Endothelial cell of umbilical vein (primary cell): ENCODE measurements at regions not wholly inside any gene's neighbourhood (a gene's known extent, or its start where the extent isn't known, plus 50 kb on each side); places are given as distances from the start of the nearest gene placed in this dataset.

Experiments
- BruUV-seq: library from RNA; stranded (reverse); fragments of 400-500 nt; replicated peaks from 2 replicates; lab custom pipeline; 2021; lab: Mats Ljungman, UMichigan
- CTCF ChIA-PET: fragments of 300-600, 350-600 bp; sonication (Branson Sonifier 250); formaldehyde crosslinking; loops from one replicate; lab custom pipeline; 2021; ENCODE audit warnings: antibody characterized with exemption, inconsistent platforms; lab: Charles Lee
- POLR2A ChIA-PET: fragments of 300-600, 350-600 bp; sonication (Branson Sonifier 250); formaldehyde crosslinking; loops from one replicate; lab custom pipeline; 2021; ENCODE audit warnings: antibody characterized with exemption, inconsistent platforms; lab: Charles Lee
- DNase-seq: peaks from one replicate; pipeline ENCODE4 v3.0.0-alpha.2; 2011; ENCODE audit warnings: low read depth, low spot score
- FAIRE-seq: peaks from 2 replicates; lab custom pipeline; 2011; peaks lifted over from hg19 to GRCh38; lab: Jason Lieb, UNC
- H2AFZ ChIP-seq: 2 replicates; pipeline ENCODE4 v1.6.0; 2012; ENCODE audit warnings: low read depth, low read length, control low read depth, inconsistent platforms
- H3K27ac ChIP-seq: 2 replicates; pipeline ENCODE4 v1.5.1; 2011; ENCODE audit warnings: low read depth, mild to moderate bottlenecking, control low read depth, low read length, moderate library complexity; ENCODE audit not compliant: insufficient read depth
- H3K27me3 ChIP-seq, 2 experiments: 2 replicates each; pipeline versions ENCODE4 v1.6.0 to v1.6.1; 2011; ENCODE audit warnings: low read length in 2 of 2, mixed read lengths in 1 of 2; ENCODE audit not compliant: control insufficient read depth in 2 of 2, insufficient read depth in 2 of 2
- H3K36me3 ChIP-seq, 2 experiments: 2 replicates in 1 of 2; 3 replicates in 1 of 2; pipeline ENCODE4 v1.5.1; 2011; ENCODE audit warnings: low read length in 2 of 2, mild to moderate bottlenecking in 1 of 2, moderate library complexity in 1 of 2; ENCODE audit not compliant: control insufficient read depth in 2 of 2, insufficient read depth in 2 of 2; ENCODE audit errors: extremely low read depth in 1 of 2
- H3K4me1 ChIP-seq: 3 replicates; pipeline ENCODE4 v1.5.1; 2011; ENCODE audit warnings: mild to moderate bottlenecking, low read length; ENCODE audit not compliant: control insufficient read depth, insufficient read depth; ENCODE audit errors: extremely low read depth
- H3K4me2 ChIP-seq: 2 replicates; pipeline ENCODE4 v1.6.1; 2011; ENCODE audit warnings: low read length, control low read depth, mixed read lengths; ENCODE audit not compliant: insufficient read depth
- H3K4me3 ChIP-seq, 3 experiments: fragments of 200-600 bp in 1 of 3; sonication (generic), shearing (Covaris generic) in 1 of 3; replicated peaks in 1 of 3; 2 replicates each; pipeline ENCODE4 v1.5.1; 2011 to 2016; ENCODE audit warnings: control low read depth in 3 of 3, low read length in 3 of 3, mild to moderate bottlenecking in 2 of 3, inconsistent platforms in 1 of 3, low read depth in 1 of 3, moderate library complexity in 1 of 3; ENCODE audit not compliant: insufficient read depth in 1 of 3
- H3K79me2 ChIP-seq: 2 replicates; pipeline ENCODE4 v1.6.0; 2012; ENCODE audit warnings: low read length, inconsistent platforms; ENCODE audit not compliant: control insufficient read depth, insufficient read depth
- H3K9ac ChIP-seq: replicated peaks from 2 replicates; pipeline ENCODE3; 2011; ENCODE audit warnings: low read length, control low read depth; ENCODE audit not compliant: insufficient read depth; ENCODE audit errors: extremely low read depth
- H3K9me1 ChIP-seq: replicated peaks from 3 replicates; pipeline ENCODE4 v1.6.0; 2011; ENCODE audit warnings: mild to moderate bottlenecking, low read length; ENCODE audit not compliant: control insufficient read depth, insufficient read depth; ENCODE audit errors: extremely low read depth
- H3K9me3 ChIP-seq: replicated peaks from 2 replicates; pipeline ENCODE4 v1.5.1; 2012; ENCODE audit warnings: low read length, inconsistent platforms; ENCODE audit not compliant: control insufficient read depth, insufficient read depth
- H4K20me1 ChIP-seq: replicated peaks from 2 replicates; pipeline ENCODE3; 2011; ENCODE audit warnings: mild to moderate bottlenecking, low read length; ENCODE audit not compliant: control insufficient read depth, insufficient read depth; ENCODE audit errors: extremely low read depth
- CTCF ChIP-seq, 2 donors: IDR thresholded peaks; 1 replicate in 1 of 2; 2 replicates in 1 of 2; pipeline ENCODE4 v1.5.1; 2011; ENCODE audit warnings: low read length in 2 of 2, mild to moderate bottlenecking in 2 of 2, moderate library complexity in 2 of 2, control low read depth in 1 of 2, inconsistent platforms in 1 of 2, low read depth in 1 of 2; ENCODE audit not compliant: insufficient read depth in 1 of 2; ENCODE audit errors: extremely low read depth in 1 of 2
- EZH2 ChIP-seq: IDR thresholded peaks from 2 replicates; pipeline ENCODE4 v1.6.1; 2012; ENCODE audit warnings: borderline replicate concordance, low read depth, mild to moderate bottlenecking, moderate library complexity, low read length, inconsistent platforms; ENCODE audit not compliant: severe bottlenecking
- FOS ChIP-seq: IDR thresholded peaks from 2 replicates; pipeline ENCODE4 v1.6.1; 2011; ENCODE audit warnings: mild to moderate bottlenecking, low read length, moderate library complexity, borderline replicate concordance; ENCODE audit not compliant: insufficient read depth
- GATA2 ChIP-seq: IDR thresholded peaks from 2 replicates; pipeline ENCODE4 v1.7.0; 2011; ENCODE audit warnings: low read depth, mild to moderate bottlenecking, moderate library complexity, mixed read lengths, low read length; ENCODE audit not compliant: insufficient read length, insufficient read depth
- JUN ChIP-seq: IDR thresholded peaks from 2 replicates; pipeline ENCODE4 v1.6.1; 2011; ENCODE audit warnings: borderline replicate concordance, low read depth; ENCODE audit not compliant: insufficient read length, insufficient read depth
- MAX ChIP-seq: IDR thresholded peaks from 2 replicates; pipeline ENCODE4 v1.6.1; 2011; ENCODE audit not compliant: insufficient read depth, insufficient read length
- MYC ChIP-seq: IDR thresholded peaks from one replicate; pipeline ENCODE4 v1.6.1; 2011; ENCODE audit warnings: mild to moderate bottlenecking, low read depth, low read length
- POLR2A ChIP-seq: IDR thresholded peaks from 2 replicates; pipeline ENCODE4 v1.6.1; 2012; ENCODE audit warnings: low read depth, mild to moderate bottlenecking, control low read depth, low read length
- POLR2AphosphoS5 ChIP-seq: IDR thresholded peaks from 2 replicates; pipeline ENCODE4 v1.6.1; 2012; ENCODE audit warnings: low read depth, mild to moderate bottlenecking, control low read depth, low read length, moderate library complexity; ENCODE audit not compliant: insufficient read depth
- dilution Hi-C: fragments of 300-500 bp; cut with MboI; formaldehyde crosslinking; loops from one replicate; pipeline ENCODE4 v1.15.0; 2019; ENCODE audit warnings: low sequenced_read_pairs; ENCODE audit not compliant: extremely low pct_ligation_motif_present
- intact Hi-C: fragments of 100-400 bp; cut with micrococcal nuclease; formaldehyde crosslinking; loops from one replicate; pipeline ENCODE4 v1.10.0; 2022

DNA sequence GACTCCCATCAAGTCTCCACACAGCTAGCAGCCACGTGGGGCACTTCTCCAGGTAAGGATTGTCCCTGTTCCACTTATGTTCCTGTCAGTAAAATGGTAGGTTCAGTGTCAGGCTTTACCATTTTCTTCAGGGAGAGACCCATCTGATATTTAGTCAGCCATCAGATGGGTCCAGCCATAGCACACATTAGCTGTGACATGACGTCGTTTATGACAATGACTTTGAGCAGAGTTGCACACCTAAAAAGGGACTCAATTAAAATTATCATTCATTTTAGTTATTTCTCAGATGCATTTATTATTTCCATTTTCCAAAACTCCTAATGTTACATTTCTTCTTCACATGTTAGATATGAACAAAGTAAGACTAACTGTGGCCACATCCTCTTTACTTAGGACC is 68.2 kb upstream of the SNRPN start:
- no peaks in the 10 kb centered on the region for H3K9me1 ChIP-seq
- no peak overlapping the region for H2AFZ ChIP-seq
- no peak overlapping the region for H3K27ac ChIP-seq
- H3K79me2 ChIP-seq, result no peaks in the 10 kb centered on the region
- ChIA-PET POLR2A (no interaction called here), CTCF (no interaction called here)
- DNase-seq (no peak), FAIRE-seq (no peak)
- no peak overlapping the region for H3K9ac ChIP-seq
- no peak overlapping the region for H3K4me2 ChIP-seq
- intact Hi-C loops (no loop called here), dilution Hi-C loops (no loop called here)
- no peak overlapping the region for H3K4me3 ChIP-seq
- BruUV-seq, result no TSS peak
- H3K4me1 ChIP-seq, result no peaks in the 10 kb centered on the region
- no peaks in the 10 kb centered on the region for H3K36me3 ChIP-seq
- H3K9me3 ChIP-seq, result no peaks in the 10 kb centered on the region
- H3K27me3 ChIP-seq, result no peaks in the 10 kb centered on the region
- TF ChIP-seq POLR2AphosphoS5, result no peak
- TF ChIP-seq POLR2A, result no peak
- no peak for TF ChIP-seq EZH2
- TF ChIP-seq CTCF (IDR thresholded peaks at IDR 0.05; ENCODE audit: extremely low read depth in 1 of 2, insufficient read depth in 1 of 2, low read depth in 1 of 2, low read length in 2 of 2), result no peak
- no peak for TF ChIP-seq JUN
- TF ChIP-seq GATA2, result no peak
- no peak for TF ChIP-seq MAX
- TF ChIP-seq FOS, result no peak
- TF ChIP-seq MYC, result no peak
- H4K20me1 ChIP-seq, result no peaks in the 10 kb centered on the region
